Nephron progenitor cell (in vitro differentiated cells): ENCODE measurements at regions not wholly inside any gene's neighbourhood (a gene's known extent, or its start where the extent isn't known, plus 50 kb on each side); places are given as distances from the start of the nearest gene placed in this dataset.

Experiments used
- DNase-seq: peaks from one replicate; pipeline ENCODE4 v3.0.0; 2021
- H3K27ac Mint-ChIP-seq: 2 replicates; pipeline ENCODE4 v1.8.0; 2021; ENCODE audit warnings: mild to moderate bottlenecking, moderate library complexity, mixed read lengths
- H3K27me3 Mint-ChIP-seq: 2 replicates; pipeline ENCODE4 v1.8.0; 2021; ENCODE audit warnings: mild to moderate bottlenecking, low read depth, mixed read lengths; ENCODE audit not compliant: poor library complexity
- H3K36me3 Mint-ChIP-seq: 2 replicates; pipeline ENCODE4 v1.8.0; 2021; ENCODE audit warnings: low read depth, mixed read lengths
- H3K4me1 Mint-ChIP-seq: 2 replicates; pipeline ENCODE4 v1.8.0; 2021; ENCODE audit warnings: mixed read lengths
- H3K4me3 Mint-ChIP-seq: 2 replicates; pipeline ENCODE4 v1.8.0; 2021; ENCODE audit warnings: mild to moderate bottlenecking, moderate library complexity, mixed read lengths
- H3K9me3 Mint-ChIP-seq: 2 replicates; pipeline ENCODE4 v1.8.0; 2021; ENCODE audit warnings: mild to moderate bottlenecking, moderate library complexity, mixed read lengths
- CTCF ChIP-seq: fragments of 200-600 bp; sonication (generic); IDR thresholded peaks from 2 replicates; pipeline ENCODE4 v1.5.0; 2021; ENCODE audit warnings: antibody characterized with exemption

- no peaks in the 10 kb centered on the region for H3K36me3 Mint-ChIP-seq
- no peak overlapping the region for H3K4me3 Mint-ChIP-seq
- no peak overlapping the region for H3K27ac Mint-ChIP-seq
- DNase-seq: no peak
- TF ChIP-seq CTCF: no peak
- no peaks in the 10 kb centered on the region for H3K4me1 Mint-ChIP-seq
- H3K9me3 Mint-ChIP-seq: peaks cover 2% of the 10 kb centered on the region
- peaks cover 4% of the 10 kb centered on the region for H3K27me3 Mint-ChIP-seq
Observed at GRCh38 chr5:14054965-14055963, 87.9 kb upstream of the TRIO start.

GRCh38 chr5:14054111-14054854 lies 88.9 kb upstream of the TRIO start:
- no peaks in the 10 kb centered on the region for H3K36me3 Mint-ChIP-seq
- H3K4me3 Mint-ChIP-seq: no peak overlapping the region
- H3K9me3 Mint-ChIP-seq: no peaks in the 10 kb centered on the region

GRCh38 chr5:14050821-14051220 lies 92.3 kb upstream of the TRIO start:
- Mint-ChIP-seq H3K4me3 (no peak overlapping the region), H3K27ac (no peak overlapping the region), H3K36me3 (no peaks in the 10 kb centered on the region), H3K9me3 (peaks cover 13% of the 10 kb centered on the region), H3K4me1 (no peaks in the 10 kb centered on the region), H3K27me3 (no peaks in the 10 kb centered on the region)
- no peak for DNase-seq
- TF ChIP-seq CTCF: no peak

More at GRCh38 chr5:14054111-14054854, 88.9 kb upstream of the TRIO start:
- no peak for TF ChIP-seq CTCF
- DNase-seq: no peak
- Mint-ChIP-seq H3K27ac (no peak overlapping the region), H3K4me1 (no peaks in the 10 kb centered on the region), H3K27me3 (peaks cover 4% of the 10 kb centered on the region)

GRCh38 chr5:14048434-14048833 lies 94.7 kb upstream of the TRIO start:
- no peak for TF ChIP-seq CTCF
- Mint-ChIP-seq H3K9me3 (peaks cover 13% of the 10 kb centered on the region), H3K4me1 (no peaks in the 10 kb centered on the region), H3K4me3 (no peak overlapping the region), H3K27me3 (peaks cover 3% of the 10 kb centered on the region), H3K36me3 (no peaks in the 10 kb centered on the region), H3K27ac (no peak overlapping the region)
- DNase-seq: no peak

GRCh38 chr5:14041528-14042192 lies 97.2 kb upstream of the DNAH5 start:
- no peak for DNase-seq
- H3K9me3 Mint-ChIP-seq: peaks cover 8% of the 10 kb centered on the region
- peaks cover 12% of the 10 kb centered on the region for H3K27me3 Mint-ChIP-seq
- no peak overlapping the region for H3K4me3 Mint-ChIP-seq
- no peaks in the 10 kb centered on the region for H3K36me3 Mint-ChIP-seq
- peaks cover 41% of the 10 kb centered on the region for H3K4me1 Mint-ChIP-seq
- no peak for TF ChIP-seq CTCF
- no peak overlapping the region for H3K27ac Mint-ChIP-seq
